ENCODE measurements at regions not wholly inside any gene's neighbourhood (a gene's known extent, or its start where the extent isn't known, plus 50 kb on each side); places are given as distances from the start of the nearest gene placed in this dataset.

- TF ChIP-seq CTCF (IDR thresholded peaks at IDR 0.05) (no peak), POLR2A (IDR thresholded peaks at IDR 0.05) (no peak)
These were observed 360.6 kb upstream of the ATP10A start for GRCh38 chr15:26223720-26224119.
